ENCODE measurements at regions not wholly inside any gene's neighbourhood (a gene's known extent, or its start where the extent isn't known, plus 50 kb on each side); places are given as distances from the start of the nearest gene placed in this dataset.

GRCh38 chr2:126599062-126599461 lies 56.9 kb upstream of the GYPC start:
- TF ChIP-seq CTCF (IDR thresholded peaks at IDR 0.05) (no peak), ZFX (IDR thresholded peaks at IDR 0.05; ENCODE audit: borderline replicate concordance) (no peak)

Data from 22Rv1 (cell line).